ENCODE measurements at regions not wholly inside any gene's neighbourhood (a gene's known extent, or its start where the extent isn't known, plus 50 kb on each side); places are given as distances from the start of the nearest gene placed in this dataset.
"Not testable (repeated sequence)": the region's sequence is repeated elsewhere in the genome, so short reads cannot be mapped to it uniquely, and the experiment has no call there.

DNA sequence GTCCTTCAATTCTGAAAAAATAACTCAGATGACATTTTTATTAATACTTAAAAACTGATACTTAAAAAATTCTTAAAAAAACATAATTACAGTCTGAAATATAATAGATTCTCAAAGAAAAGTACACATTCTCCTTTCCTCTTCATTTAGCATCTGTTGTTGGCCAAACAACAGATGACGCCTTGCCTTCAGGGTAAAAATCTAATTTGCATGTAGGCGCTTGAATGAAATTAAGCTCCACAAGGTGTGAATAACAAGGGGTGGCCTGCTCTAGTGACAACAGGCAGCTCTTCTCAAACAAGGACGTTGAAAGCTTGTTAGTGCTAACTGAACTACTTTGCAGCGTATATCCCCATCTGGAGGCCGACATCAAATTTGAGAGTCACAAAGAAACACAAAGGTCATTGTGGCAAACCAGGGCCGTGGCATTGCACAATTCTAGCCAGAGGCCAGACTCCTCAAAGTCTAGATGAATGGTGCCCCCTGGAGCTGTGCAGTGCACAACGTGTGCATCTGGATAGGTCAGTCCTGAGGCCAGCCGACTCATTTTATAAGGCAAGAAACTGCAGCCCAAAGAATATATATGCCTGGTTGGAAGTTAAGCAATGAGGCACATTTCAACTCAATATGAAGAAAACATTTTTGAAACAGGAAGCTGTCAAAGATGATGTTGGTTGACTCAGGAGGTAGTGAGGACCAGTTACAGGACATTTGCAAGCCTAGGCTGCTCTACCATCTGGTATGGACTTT is 459.2 kb upstream of the RUNX1 start:
- TF ChIP-seq TAF1 (IDR thresholded peaks at IDR 0.05; ENCODE audit: borderline replicate concordance, low read depth, low read length), result no peak
- no peak for TF ChIP-seq POLR2A (IDR thresholded peaks at IDR 0.05; ENCODE audit: low read depth, low read length)
- no peak for TF ChIP-seq POLR2AphosphoS5 (IDR thresholded peaks at IDR 0.05; ENCODE audit: low read depth, low read length)
- FAIRE-seq (no peak), DNase-seq (ENCODE audit: insufficient read length) (no peak)

DNA sequence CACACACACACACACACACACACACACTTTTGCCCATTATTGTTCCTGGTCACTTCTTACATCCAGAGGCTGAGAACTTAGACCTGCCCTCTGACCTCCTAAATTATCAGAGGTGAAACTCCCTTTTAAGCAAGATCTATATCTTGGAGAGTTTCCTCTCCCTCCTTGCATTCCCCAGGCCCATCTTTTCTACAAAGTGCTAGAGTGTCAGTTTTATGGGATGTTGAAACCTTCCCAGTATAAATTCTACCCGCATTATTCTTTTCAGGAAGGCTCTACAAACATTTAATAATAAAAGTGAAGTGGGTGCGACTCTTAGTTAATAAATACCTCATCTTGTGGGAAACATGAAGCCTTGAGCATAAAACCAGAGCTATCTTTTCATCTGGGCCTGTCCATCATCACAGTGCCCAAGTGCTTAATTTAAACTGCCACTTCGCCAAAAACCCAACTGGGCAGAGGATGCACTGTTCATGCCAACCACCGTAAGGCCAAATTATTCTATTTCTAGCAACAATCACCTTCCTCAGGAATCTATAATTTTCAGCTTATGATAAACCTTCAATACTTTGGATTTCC is 458.2 kb upstream of the RUNX1 start:
- DNase-seq (ENCODE audit: insufficient read length) (no peak), FAIRE-seq (no peak)
- TF ChIP-seq POLR2A (IDR thresholded peaks at IDR 0.05; ENCODE audit: low read depth, low read length) (no peak), TAF1 (IDR thresholded peaks at IDR 0.05; ENCODE audit: borderline replicate concordance, low read depth, low read length) (no peak), POLR2AphosphoS5 (IDR thresholded peaks at IDR 0.05; ENCODE audit: low read depth, low read length) (no peak)

DNA sequence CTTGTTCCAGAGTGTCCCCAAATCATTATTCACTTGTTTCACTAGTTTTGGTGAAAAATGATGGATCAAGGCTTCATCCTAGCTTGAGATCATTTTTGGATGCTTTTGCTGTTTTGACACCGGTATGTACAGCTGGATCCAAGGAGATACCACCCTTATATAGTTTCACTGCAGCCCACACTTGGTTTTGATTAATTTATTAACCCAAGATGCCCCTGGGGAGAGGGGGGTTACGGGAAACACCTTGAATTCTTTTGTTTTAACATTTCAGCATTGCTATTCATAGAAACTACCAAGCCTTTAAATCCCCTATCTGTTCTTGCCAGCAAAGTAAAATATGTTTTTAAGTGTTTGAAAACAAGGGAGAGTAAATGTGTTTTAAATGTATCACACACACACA is 457.7 kb upstream of the RUNX1 start:
- TF ChIP-seq POLR2AphosphoS5 (IDR thresholded peaks at IDR 0.05; ENCODE audit: low read depth, low read length), result no peak
- TF ChIP-seq POLR2A (IDR thresholded peaks at IDR 0.05; ENCODE audit: low read depth, low read length), result no peak
- no peak for TF ChIP-seq TAF1 (IDR thresholded peaks at IDR 0.05; ENCODE audit: borderline replicate concordance, low read depth, low read length)
- FAIRE-seq (peak; percentile 14), DNase-seq (ENCODE audit: insufficient read length) (no peak)

DNA sequence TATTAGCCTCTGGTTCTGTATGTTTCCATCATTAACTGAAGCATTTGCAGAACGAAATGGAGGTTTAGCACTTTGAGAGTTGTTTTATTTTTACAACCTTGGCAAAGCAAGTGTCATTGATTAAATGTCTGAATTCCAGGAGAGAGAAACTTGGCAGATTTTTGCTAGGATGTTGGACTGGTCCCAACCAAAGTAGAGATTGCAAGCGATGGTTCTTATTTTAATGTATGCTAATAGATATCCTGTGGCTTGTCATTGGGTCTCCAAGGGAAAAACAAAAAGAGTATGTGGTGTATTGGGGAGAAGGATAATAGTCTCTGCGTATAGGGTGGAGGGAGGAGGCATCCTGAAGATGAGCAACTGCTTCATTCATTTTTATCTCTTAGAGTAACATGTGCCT is 457.2 kb upstream of the RUNX1 start:
- TF ChIP-seq POLR2AphosphoS5 (IDR thresholded peaks at IDR 0.05; ENCODE audit: low read depth, low read length) (no peak), TAF1 (IDR thresholded peaks at IDR 0.05; ENCODE audit: borderline replicate concordance, low read depth, low read length) (no peak)

DNA sequence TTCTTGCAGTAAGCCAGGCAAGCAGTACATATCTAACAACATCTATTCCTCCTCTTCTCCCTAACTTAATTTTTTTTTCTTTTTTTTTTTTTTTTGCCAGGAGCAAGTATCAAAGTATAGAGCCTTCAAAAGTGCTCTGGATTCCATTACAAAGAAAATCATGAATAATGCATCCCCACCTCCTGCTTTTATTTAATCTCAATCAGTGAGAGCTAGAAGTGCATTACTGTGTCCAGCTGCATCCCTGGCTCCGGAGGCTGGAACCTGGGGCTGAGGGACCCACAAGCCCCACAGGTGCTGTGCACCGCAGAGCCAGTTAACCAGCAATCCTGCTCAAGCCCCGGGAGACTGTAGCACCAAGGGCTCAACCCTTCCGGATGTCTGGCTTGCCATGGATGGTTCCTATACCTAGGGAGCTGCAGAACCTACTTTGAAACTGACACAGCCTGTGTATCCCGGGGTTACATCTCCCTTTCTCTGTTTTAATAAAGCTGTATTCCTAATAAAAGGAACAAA is 455.9 kb upstream of the RUNX1 start:
- no peak for DNase-seq (ENCODE audit: insufficient read length)
- TF ChIP-seq POLR2A (IDR thresholded peaks at IDR 0.05; ENCODE audit: low read depth, low read length) (no peak), POLR2AphosphoS5 (IDR thresholded peaks at IDR 0.05; ENCODE audit: low read depth, low read length) (no peak), TAF1 (IDR thresholded peaks at IDR 0.05; ENCODE audit: borderline replicate concordance, low read depth, low read length) (no peak)
- no peak for FAIRE-seq

More for the DNA sequence above, 457.2 kb upstream of the RUNX1 start:
- DNase-seq (ENCODE audit: insufficient read length), result no peak
- no peak for FAIRE-seq

DNA sequence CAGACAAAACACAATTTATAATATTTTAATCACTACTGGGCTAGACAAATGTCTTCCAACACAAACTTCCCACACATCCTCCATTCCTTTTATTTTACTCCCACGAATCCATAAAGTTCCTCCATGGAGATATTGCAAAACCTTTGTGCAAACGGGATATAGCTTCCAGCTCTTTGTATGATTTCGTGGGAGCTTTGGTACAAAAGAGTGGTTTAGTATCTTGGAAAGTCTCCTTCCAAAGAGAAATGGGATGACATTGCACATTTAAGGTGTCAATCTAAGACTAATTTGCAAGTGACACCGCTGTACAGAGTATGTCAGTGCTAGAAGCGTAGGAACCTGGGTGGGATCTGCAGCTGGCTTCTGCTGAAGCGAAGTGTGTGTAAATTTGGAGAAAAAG is 455.2 kb upstream of the RUNX1 start:
- no peak for TF ChIP-seq POLR2AphosphoS5 (IDR thresholded peaks at IDR 0.05; ENCODE audit: low read depth, low read length)
- TF ChIP-seq TAF1 (IDR thresholded peaks at IDR 0.05; ENCODE audit: borderline replicate concordance, low read depth, low read length), result no peak
- no peak for TF ChIP-seq POLR2A (IDR thresholded peaks at IDR 0.05; ENCODE audit: low read depth, low read length)
- FAIRE-seq (no peak), DNase-seq (ENCODE audit: insufficient read length) (no peak)

DNA sequence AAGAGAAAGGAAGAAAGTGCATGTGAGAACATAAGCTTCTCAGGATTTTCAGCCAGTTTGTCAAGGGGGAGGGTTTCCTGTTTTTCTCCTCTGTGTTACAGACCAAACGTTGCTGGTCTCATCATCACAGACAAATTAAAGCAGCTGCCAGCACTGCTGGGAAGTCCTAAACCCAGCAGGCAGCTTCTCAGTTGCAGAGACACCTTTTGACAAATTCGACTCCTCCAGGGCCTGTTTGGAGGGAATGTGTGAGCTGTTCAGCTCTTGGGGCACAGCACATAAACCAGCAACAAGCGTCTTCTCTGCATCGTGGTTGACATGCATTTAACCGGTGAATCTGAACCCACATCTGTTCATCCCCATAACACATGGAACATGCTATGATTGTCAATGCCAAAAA is 454.6 kb upstream of the RUNX1 start:
- no peak for TF ChIP-seq POLR2A (IDR thresholded peaks at IDR 0.05; ENCODE audit: low read depth, low read length)
- FAIRE-seq (no peak), DNase-seq (ENCODE audit: insufficient read length) (no peak)

DNA sequence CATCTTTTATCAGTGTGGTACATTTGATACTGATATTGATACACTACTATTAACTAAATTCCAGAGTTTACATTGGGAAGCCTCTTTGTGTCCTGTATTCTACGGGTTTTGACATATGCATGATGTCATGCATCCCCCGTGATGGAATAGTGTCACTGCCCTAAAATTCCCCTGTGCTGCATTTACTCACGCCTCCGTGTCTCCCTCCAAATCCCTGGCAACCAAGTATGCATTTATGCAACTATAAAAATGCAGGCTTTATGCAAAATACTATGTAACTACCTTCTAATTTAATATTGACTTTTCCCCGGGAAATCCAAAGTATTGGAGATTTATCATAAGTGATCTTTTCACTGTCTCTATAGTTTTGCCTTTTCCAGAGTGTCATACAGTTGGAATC is 453.7 kb upstream of the RUNX1 start:
- TF ChIP-seq TAF1 (IDR thresholded peaks at IDR 0.05; ENCODE audit: borderline replicate concordance, low read depth, low read length) (no peak), POLR2A (IDR thresholded peaks at IDR 0.05; ENCODE audit: low read depth, low read length) (no peak), POLR2AphosphoS5 (IDR thresholded peaks at IDR 0.05; ENCODE audit: low read depth, low read length) (no peak)
- DNase-seq (ENCODE audit: insufficient read length), result no peak
- no peak for FAIRE-seq

DNA sequence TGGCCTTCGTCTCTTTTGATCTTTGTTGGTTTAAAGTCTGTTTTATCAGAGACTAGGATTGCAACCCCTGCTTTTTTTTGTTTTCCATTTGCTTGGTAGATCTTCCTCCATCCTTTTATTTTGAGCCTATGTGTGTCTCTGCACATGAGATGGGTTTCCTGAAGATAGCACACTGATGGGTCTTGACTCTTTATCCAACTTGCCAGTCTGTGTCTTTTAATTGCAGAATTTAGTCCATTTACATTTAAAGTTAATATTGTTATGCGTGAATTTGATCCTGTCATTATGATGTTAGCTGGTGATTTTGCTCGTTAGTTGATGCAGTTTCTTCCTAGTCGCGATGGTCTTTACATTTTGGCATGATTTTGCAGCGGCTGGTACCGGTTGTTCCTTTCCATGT is 448.4 kb upstream of the RUNX1 start:
- not testable (repeated sequence) for FAIRE-seq; DNase-seq (ENCODE audit: insufficient read length)

DNA sequence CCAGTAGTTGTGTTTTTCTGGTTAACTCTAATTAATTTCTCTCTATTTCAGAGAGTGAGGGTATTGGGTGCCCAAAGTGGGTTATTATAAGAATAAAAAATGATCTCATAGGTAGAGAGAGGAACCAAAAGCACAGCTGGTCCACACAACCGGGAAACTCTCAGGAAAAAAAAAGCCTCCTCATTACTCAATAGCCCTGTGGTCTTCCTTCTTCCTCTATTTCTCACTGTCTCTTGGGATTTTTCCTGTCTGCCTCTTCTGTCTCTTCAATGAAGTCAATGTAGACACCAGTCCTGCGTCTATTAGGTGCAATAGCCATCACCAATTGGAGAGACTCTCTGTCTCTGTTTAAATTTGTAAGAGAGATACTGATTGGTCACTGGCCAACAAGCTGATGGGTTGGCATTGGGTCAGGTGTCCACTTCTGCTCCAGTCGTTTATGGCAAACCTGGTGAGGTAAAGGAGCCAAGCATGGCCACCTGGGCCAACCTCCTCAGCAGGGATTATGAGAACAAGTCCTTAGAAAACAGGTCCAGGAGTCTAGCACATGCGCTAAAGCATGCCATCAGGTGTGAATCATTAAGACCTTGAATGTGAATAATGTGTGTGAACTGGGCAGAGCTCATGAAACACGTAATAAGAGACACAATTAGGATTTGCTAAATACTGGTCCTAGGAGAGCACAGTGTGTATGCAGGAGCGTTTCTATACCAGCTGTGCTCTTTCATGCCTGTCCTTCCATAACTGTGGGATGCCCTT is 443.0 kb upstream of the RUNX1 start:
- no peak for DNase-seq (ENCODE audit: insufficient read length)
- FAIRE-seq, result no peak
- TF ChIP-seq POLR2A (IDR thresholded peaks at IDR 0.05; ENCODE audit: low read depth, low read length) (no peak), POLR2AphosphoS5 (IDR thresholded peaks at IDR 0.05; ENCODE audit: low read depth, low read length) (no peak), TAF1 (IDR thresholded peaks at IDR 0.05; ENCODE audit: borderline replicate concordance, low read depth, low read length) (no peak)

DNA sequence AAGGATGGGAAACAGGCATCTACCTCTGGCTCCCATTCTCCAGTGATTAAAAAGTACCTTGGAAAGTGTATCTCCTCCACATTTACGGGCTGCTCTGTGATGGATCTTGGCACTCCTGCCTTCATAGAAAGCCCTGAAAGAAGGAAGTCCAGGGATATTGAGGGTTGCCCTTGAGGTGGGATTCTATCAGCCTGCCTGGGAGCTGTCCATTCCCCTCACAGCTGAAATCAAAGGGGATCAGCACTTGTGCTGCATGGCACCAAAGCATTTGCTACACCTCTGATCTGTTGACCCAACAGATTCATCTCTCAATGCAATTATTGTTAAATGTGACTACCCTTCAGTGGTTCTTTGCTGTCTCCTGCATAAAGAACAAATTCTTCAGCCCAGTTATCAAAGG is 442.0 kb upstream of the RUNX1 start:
- DNase-seq (ENCODE audit: insufficient read length) (no peak), FAIRE-seq (no peak)
- TF ChIP-seq POLR2A (IDR thresholded peaks at IDR 0.05; ENCODE audit: low read depth, low read length), result no peak
- no peak for TF ChIP-seq TAF1 (IDR thresholded peaks at IDR 0.05; ENCODE audit: borderline replicate concordance, low read depth, low read length)
- no peak for TF ChIP-seq POLR2AphosphoS5 (IDR thresholded peaks at IDR 0.05; ENCODE audit: low read depth, low read length)

DNA sequence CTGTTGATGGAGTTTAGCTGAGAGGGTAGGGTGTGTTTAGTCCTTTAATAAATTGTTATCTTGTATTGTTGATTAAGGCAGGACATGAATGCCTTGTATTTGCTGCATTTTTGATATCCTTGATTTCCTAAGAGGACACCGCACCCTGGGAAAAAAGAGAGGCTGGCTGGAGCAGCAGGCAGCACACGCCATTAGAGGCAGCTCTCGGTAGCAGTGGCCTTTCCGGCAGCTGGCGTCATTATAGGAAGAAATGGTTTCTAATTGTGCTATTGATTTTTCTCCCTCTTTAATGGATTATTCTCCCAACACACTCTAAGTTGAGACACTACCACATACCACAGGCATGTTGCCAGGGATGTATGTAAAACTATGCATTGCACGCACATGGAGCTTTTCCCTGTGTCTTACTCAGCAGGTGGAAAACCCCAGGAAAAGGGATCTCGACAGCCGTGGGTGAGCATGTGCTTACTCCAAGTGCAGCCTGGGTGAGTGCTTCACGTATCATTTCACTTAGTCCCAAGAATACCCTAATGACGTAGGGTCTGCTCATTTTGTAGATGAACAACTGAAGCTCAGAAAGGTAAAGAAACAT is 440.4 kb upstream of the RUNX1 start:
- FAIRE-seq, result no peak
- DNase-seq (ENCODE audit: insufficient read length), result no peak
- no peak for TF ChIP-seq POLR2A (IDR thresholded peaks at IDR 0.05; ENCODE audit: low read depth, low read length)
- no peak for TF ChIP-seq POLR2AphosphoS5 (IDR thresholded peaks at IDR 0.05; ENCODE audit: low read depth, low read length)
- TF ChIP-seq TAF1 (IDR thresholded peaks at IDR 0.05; ENCODE audit: borderline replicate concordance, low read depth, low read length), result no peak

Measured in GM12892 (cell line).